CD14-positive monocyte (primary cell): ENCODE measurements at regions not wholly inside any gene's neighbourhood (a gene's known extent, or its start where the extent isn't known, plus 50 kb on each side); places are given as distances from the start of the nearest gene placed in this dataset.

Experiments used
- DNase-seq, 3 donors: peaks; one replicate each; pipeline ENCODE4 v3.0.0-alpha.2; 2011 to 2022
- H2AFZ ChIP-seq: 2 replicates; pipeline ENCODE4 v1.6.0; 2012; ENCODE audit warnings: mild to moderate bottlenecking, low read depth, low read length, inconsistent platforms; ENCODE audit not compliant: insufficient read depth, poor library complexity, severe bottlenecking
- H3K27ac ChIP-seq, 2 donors: 1 replicate in 1 of 2; 2 replicates in 1 of 2; pipeline ENCODE4 v1.5.1; 2012 to 2013; ENCODE audit warnings: low read length in 2 of 2, control low read depth in 1 of 2, inconsistent platforms in 1 of 2, low read depth in 1 of 2, mild to moderate bottlenecking in 1 of 2
- H3K27me3 ChIP-seq, 2 donors: one replicate each; pipeline versions ENCODE4 v1.6.0 to v1.6.1; 2011 to 2013; ENCODE audit warnings: low read length in 2 of 2; ENCODE audit not compliant: control insufficient read depth in 2 of 2, insufficient read depth in 2 of 2
- H3K36me3 ChIP-seq, 2 donors: replicated peaks in 1 of 2; 1 replicate in 1 of 2; 2 replicates in 1 of 2; pipeline versions ENCODE4 v1.5.1 to v1.6.1; 2012 to 2013; ENCODE audit warnings: low read length in 2 of 2, control low read depth in 1 of 2, inconsistent platforms in 1 of 2, mild to moderate bottlenecking in 1 of 2; ENCODE audit not compliant: insufficient read depth in 2 of 2, control insufficient read depth in 1 of 2
- H3K4me1 ChIP-seq, 2 donors: 1 replicate in 1 of 2; 2 replicates in 1 of 2; pipeline versions ENCODE4 v1.5.1 to v1.6.1; 2012 to 2013; ENCODE audit warnings: low read length in 2 of 2, control low read depth in 1 of 2, inconsistent platforms in 1 of 2, mild to moderate bottlenecking in 1 of 2, moderate library complexity in 1 of 2; ENCODE audit not compliant: insufficient read depth in 2 of 2, control insufficient read depth in 1 of 2
- H3K4me2 ChIP-seq: replicated peaks from 2 replicates; pipeline ENCODE3; 2012; ENCODE audit warnings: low read length, moderate library complexity, mild to moderate bottlenecking; ENCODE audit not compliant: poor library complexity, severe bottlenecking; ENCODE audit errors: extremely low read depth
- H3K4me3 ChIP-seq, 3 experiments: fragments of 200-600 bp in 1 of 3; sonication (generic) in 1 of 3; replicated peaks in 1 of 3; 1 replicate in 2 of 3; 2 replicates in 1 of 3; pipeline ENCODE4 v1.5.1; 2011 to 2013; ENCODE audit warnings: low read length in 3 of 3, mild to moderate bottlenecking in 3 of 3, control low read depth in 2 of 3, low read depth in 2 of 3, inconsistent platforms in 1 of 3, moderate library complexity in 1 of 3
- H3K79me2 ChIP-seq: 2 replicates; pipeline ENCODE4 v1.6.0; 2012; ENCODE audit warnings: mild to moderate bottlenecking, control low read depth, inconsistent platforms, low read length, moderate library complexity; ENCODE audit not compliant: insufficient read depth
- H3K9ac ChIP-seq: 2 replicates; pipeline ENCODE4 v1.6.0; 2017; ENCODE audit warnings: low read length, mild to moderate bottlenecking; ENCODE audit not compliant: insufficient read depth, poor library complexity, severe bottlenecking
- H3K9me3 ChIP-seq, 2 donors: replicated peaks in 1 of 2; 1 replicate in 1 of 2; 2 replicates in 1 of 2; pipeline versions ENCODE4 v1.5.1 to v1.6.1; 2012 to 2013; ENCODE audit warnings: low read length in 2 of 2, control low read depth in 1 of 2; ENCODE audit not compliant: control insufficient read depth in 1 of 2, insufficient read depth in 1 of 2
- H4K20me1 ChIP-seq: 2 replicates; pipeline ENCODE4 v1.6.0; 2012; ENCODE audit warnings: mild to moderate bottlenecking, low read length, control low read depth, moderate library complexity; ENCODE audit not compliant: insufficient read depth
- H3K27ac Mint-ChIP-seq, 7 donors: one replicate each; pipeline ENCODE4 v1.8.0; 2020; ENCODE audit warnings: mild to moderate bottlenecking in 7 of 7, mixed read lengths in 7 of 7, moderate library complexity in 6 of 7, inconsistent platforms in 2 of 7
- H3K27me3 Mint-ChIP-seq, 3 donors: one replicate each; pipeline ENCODE4 v1.8.0; 2021 to 2022; ENCODE audit warnings: low read depth in 3 of 3, mild to moderate bottlenecking in 3 of 3, mixed read lengths in 3 of 3, moderate library complexity in 3 of 3, inconsistent platforms in 1 of 3
- H3K36me3 Mint-ChIP-seq, 2 donors: one replicate each; pipeline ENCODE4 v1.8.0; 2020; ENCODE audit warnings: mixed read lengths in 2 of 2, inconsistent platforms in 1 of 2, mild to moderate bottlenecking in 1 of 2
- H3K4me1 Mint-ChIP-seq: one replicate; pipeline ENCODE4 v1.8.0; 2020; ENCODE audit warnings: mild to moderate bottlenecking, mixed read lengths
- H3K4me3 Mint-ChIP-seq, 2 donors: one replicate each; pipeline ENCODE4 v1.8.0; 2020; ENCODE audit warnings: mild to moderate bottlenecking in 2 of 2, mixed read lengths in 2 of 2, moderate library complexity in 1 of 2
- H3K9me3 Mint-ChIP-seq, 7 donors: one replicate each; pipeline ENCODE4 v1.8.0; 2020 to 2022; ENCODE audit warnings: mixed read lengths in 7 of 7, mild to moderate bottlenecking in 6 of 7, moderate library complexity in 6 of 7, inconsistent platforms in 2 of 7
- CTCF ChIP-seq: fragments of 200-600 bp; IDR thresholded peaks from one replicate; pipeline ENCODE4 v1.8.0; 2022; ENCODE audit warnings: antibody characterized with exemption, mild to moderate bottlenecking
- WGBS: methylation state at CpG from one replicate; pipeline ENCODE4 v1.1.5; 2013; ENCODE audit warnings: missing lambda C conversion rate; ENCODE audit not compliant: insufficient coverage; 5-methylcytosine and 5-hydroxymethylcytosine counted together
- intact Hi-C, 2 donors: fragments of 100-400 bp; cut with micrococcal nuclease; formaldehyde crosslinking; loops; one replicate each; pipeline versions ENCODE4 v1.15.0 to v1.15.1; 2023

GRCh38 chr11:11186249-11186648 lies 166.8 kb downstream of the CSNK2A3 start:
- H3K4me2 ChIP-seq, result no peak overlapping the region
- no peak overlapping the region for H2AFZ ChIP-seq
- Mint-ChIP-seq H3K4me1 (no peaks in the 10 kb centered on the region), H3K36me3 (no peaks in the 10 kb centered on the region), H3K27ac (no peak overlapping the region), H3K9me3 (peaks cover under 1 to 9% (median 5%) of the 10 kb centered on the region in 7 donors), H3K27me3 (peaks cover 4 to 9% (median 4%) of the 10 kb centered on the region in 3 donors), H3K4me3 (no peak overlapping the region)
- H3K36me3 ChIP-seq, result no peaks in the 10 kb centered on the region
- H4K20me1 ChIP-seq, result no peaks in the 10 kb centered on the region
- H3K4me1 ChIP-seq, result no peaks in the 10 kb centered on the region
- H3K4me3 ChIP-seq, result no peak overlapping the region
- H3K27me3 ChIP-seq, result no peaks in the 10 kb centered on the region
- no peak for TF ChIP-seq CTCF
- no peaks in the 10 kb centered on the region for H3K79me2 ChIP-seq
- H3K27ac ChIP-seq, result no peak overlapping the region
- peaks cover 0 to 7% of the 10 kb centered on the region in 2 donors for H3K9me3 ChIP-seq
- no peak for DNase-seq
- intact Hi-C loops, result no loop called here
- no CpG with 5 or more reads among the region's 5 CpGs for WGBS
- H3K9ac ChIP-seq, result no peak overlapping the region

GRCh38 chr11:11182261-11182660 lies 170.8 kb downstream of the CSNK2A3 start:
- no peak overlapping the region for H3K9ac ChIP-seq
- no peaks in the 10 kb centered on the region for H3K36me3 ChIP-seq
- no peak overlapping the region for H3K27ac Mint-ChIP-seq
- no peak overlapping the region for H2AFZ ChIP-seq
- TF ChIP-seq CTCF, result no peak
- 91% methylated on average over 14 of the region's 14 CpGs for WGBS
- no peak for DNase-seq
- H3K79me2 ChIP-seq, result no peaks in the 10 kb centered on the region
- H3K36me3 Mint-ChIP-seq, result no peaks in the 10 kb centered on the region
- intact Hi-C loops, result no loop called here
- H4K20me1 ChIP-seq, result no peaks in the 10 kb centered on the region
- peaks cover 2 to 5% (median 4%) of the 10 kb centered on the region in 3 donors for H3K27me3 Mint-ChIP-seq
- no peaks in the 10 kb centered on the region for H3K27me3 ChIP-seq
- H3K9me3 Mint-ChIP-seq, result no peaks in the 10 kb centered on the region
- no peak overlapping the region for H3K4me3 Mint-ChIP-seq
- no peak overlapping the region for H3K4me2 ChIP-seq
- H3K4me1 ChIP-seq, result no peaks in the 10 kb centered on the region
- no peak overlapping the region for H3K27ac ChIP-seq
- no peaks in the 10 kb centered on the region for H3K9me3 ChIP-seq
- H3K4me3 ChIP-seq, result no peak overlapping the region
- H3K4me1 Mint-ChIP-seq, result peaks cover 7% of the 10 kb centered on the region
